PC-3 (cell line): ENCODE measurements at regions not wholly inside any gene's neighbourhood (a gene's known extent, or its start where the extent isn't known, plus 50 kb on each side); places are given as distances from the start of the nearest gene placed in this dataset.

Experiments used
- ATAC-seq: fragments of 200-7000 bp; cut with Tn5 transposase; 2 replicates; pipeline ENCODE4 v1.9.1; 2020; ENCODE audit warnings: mild to moderate bottlenecking, moderate library complexity
- BruUV-seq: library from RNA; stranded (reverse); fragments of 400-500 nt; replicated peaks from 2 replicates; lab custom pipeline; 2021; lab: Mats Ljungman, UMichigan
- CTCF ChIA-PET: fragments of 300-600 bp; sonication (Branson Sonifier 250); formaldehyde crosslinking; loops from one replicate; lab custom pipeline; 2022; ENCODE audit warnings: antibody characterized with exemption; lab: Charles Lee
- POLR2A ChIA-PET: fragments of 300-600 bp; sonication (Branson Sonifier 250); formaldehyde crosslinking; loops from one replicate; lab custom pipeline; 2022; ENCODE audit warnings: antibody characterized with exemption; ENCODE audit not compliant: unreplicated experiment; lab: Charles Lee
- DNase-seq: peaks from one replicate; pipeline ENCODE4 v3.0.0-alpha.2; 2015
- H2AFZ ChIP-seq: fragments of 300-600 bp; sonication (generic); 2 replicates; pipeline ENCODE4 v1.6.0; 2016; ENCODE audit warnings: antibody characterized with exemption, low read length
- H3F3A ChIP-seq: fragments of 300-600 bp; sonication (generic); one replicate; pipeline ENCODE4 v1.6.0; 2017; ENCODE audit warnings: antibody characterized with exemption, low read length, control low read depth, mild to moderate bottlenecking; ENCODE audit not compliant: unreplicated experiment
- H3K27ac ChIP-seq: fragments of 300-600 bp; sonication (generic); 2 replicates; pipeline ENCODE4 v1.5.1; 2016; ENCODE audit warnings: mild to moderate bottlenecking, low read length
- H3K27me3 ChIP-seq: fragments of 300-600 bp; sonication (generic); 2 replicates; pipeline ENCODE4 v1.6.1; 2016; ENCODE audit warnings: low read length, mixed read lengths
- H3K36me3 ChIP-seq: fragments of 300-600 bp; sonication (generic); 2 replicates; pipeline ENCODE4 v1.6.1; 2016; ENCODE audit warnings: low read depth, mixed run types, low read length, mixed read lengths
- H3K4me1 ChIP-seq: fragments of 300-600 bp; sonication (generic); 2 replicates; pipeline ENCODE4 v1.5.1; 2016; ENCODE audit warnings: low read length; ENCODE audit not compliant: insufficient read depth
- H3K4me2 ChIP-seq: fragments of 300-600 bp; sonication (generic); 2 replicates; pipeline ENCODE4 v1.6.0; 2016; ENCODE audit warnings: low read length
- H3K4me3 ChIP-seq: fragments of 300-600 bp; sonication (generic); 2 replicates; pipeline ENCODE4 v1.5.1; 2016; ENCODE audit warnings: mild to moderate bottlenecking, low read length, mixed read lengths
- H3K79me2 ChIP-seq: fragments of 300-600 bp; sonication (generic); 2 replicates; pipeline ENCODE4 v1.6.1; 2017; ENCODE audit warnings: low read length, mixed read lengths
- H3K9ac ChIP-seq: fragments of 300-600 bp; sonication (generic); 2 replicates; pipeline ENCODE4 v1.6.0; 2016; ENCODE audit warnings: mild to moderate bottlenecking, low read length
- H3K9me2 ChIP-seq: fragments of 300-600 bp; sonication (generic); replicated peaks from 2 replicates; pipeline ENCODE4 v1.6.1; 2016; ENCODE audit warnings: mixed run types, low read length, mixed read lengths
- H3K9me3 ChIP-seq: fragments of 300-600 bp; sonication (generic); 2 replicates; pipeline ENCODE4 v1.6.1; 2016; ENCODE audit warnings: low read length, mixed read lengths
- H4K20me1 ChIP-seq: fragments of 300-600 bp; sonication (generic); 2 replicates; pipeline ENCODE4 v1.6.1; 2016; ENCODE audit warnings: low read length, mixed read lengths
- EZH2 ChIP-seq: fragments of 300-600 bp; sonication (generic); IDR thresholded peaks from one replicate; pipeline ENCODE4 v1.6.1; 2017; ENCODE audit warnings: antibody characterized with exemption, mild to moderate bottlenecking, low read length; ENCODE audit not compliant: unreplicated experiment
- EZH2phosphoT487 ChIP-seq: fragments of 300-600 bp; sonication (generic); IDR thresholded peaks from 2 replicates; pipeline ENCODE4 v1.6.1; 2018; ENCODE audit warnings: mild to moderate bottlenecking, antibody characterized with exemption, low read length, borderline replicate concordance
- intact Hi-C: fragments of 100-400 bp; cut with micrococcal nuclease; formaldehyde crosslinking; loops from 2 replicates; pipeline ENCODE4 v1.9.0; 2023
- TF ChIP-seq, protein P1 (sequence below): fragments of 300-600 bp; sonication (generic); conservative IDR thresholded peaks from 2 replicates; pipeline ENCODE4 v1.5.1; 2017; ENCODE audit warnings: antibody characterized with exemption, low read depth, mild to moderate bottlenecking, low read length

DNA sequence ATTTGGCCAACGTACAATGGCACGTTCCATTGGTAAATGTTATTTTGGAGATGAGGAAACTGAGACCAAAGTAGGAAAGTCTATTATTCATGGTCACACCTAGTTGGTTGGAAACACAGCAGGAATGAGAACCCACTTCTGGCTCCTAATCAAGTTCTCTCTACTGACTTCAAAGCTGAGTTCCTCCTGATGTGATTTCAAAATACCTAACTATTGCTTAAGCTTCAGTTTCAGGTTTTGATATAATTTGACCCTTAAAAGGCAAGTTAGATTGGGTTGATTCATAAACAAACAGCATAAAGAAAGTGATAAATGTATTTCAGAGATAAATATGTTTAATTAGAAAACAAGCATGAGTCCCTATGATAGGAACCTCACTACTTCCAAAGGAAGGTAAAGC is 312.5 kb downstream of the PARP8 start:
- H3F3A ChIP-seq, result no peaks in the 10 kb centered on the region
- TF ChIP-seq EZH2 (no peak), EZH2phosphoT487 (no peak)
- TF ChIP-seq, protein P1, sequence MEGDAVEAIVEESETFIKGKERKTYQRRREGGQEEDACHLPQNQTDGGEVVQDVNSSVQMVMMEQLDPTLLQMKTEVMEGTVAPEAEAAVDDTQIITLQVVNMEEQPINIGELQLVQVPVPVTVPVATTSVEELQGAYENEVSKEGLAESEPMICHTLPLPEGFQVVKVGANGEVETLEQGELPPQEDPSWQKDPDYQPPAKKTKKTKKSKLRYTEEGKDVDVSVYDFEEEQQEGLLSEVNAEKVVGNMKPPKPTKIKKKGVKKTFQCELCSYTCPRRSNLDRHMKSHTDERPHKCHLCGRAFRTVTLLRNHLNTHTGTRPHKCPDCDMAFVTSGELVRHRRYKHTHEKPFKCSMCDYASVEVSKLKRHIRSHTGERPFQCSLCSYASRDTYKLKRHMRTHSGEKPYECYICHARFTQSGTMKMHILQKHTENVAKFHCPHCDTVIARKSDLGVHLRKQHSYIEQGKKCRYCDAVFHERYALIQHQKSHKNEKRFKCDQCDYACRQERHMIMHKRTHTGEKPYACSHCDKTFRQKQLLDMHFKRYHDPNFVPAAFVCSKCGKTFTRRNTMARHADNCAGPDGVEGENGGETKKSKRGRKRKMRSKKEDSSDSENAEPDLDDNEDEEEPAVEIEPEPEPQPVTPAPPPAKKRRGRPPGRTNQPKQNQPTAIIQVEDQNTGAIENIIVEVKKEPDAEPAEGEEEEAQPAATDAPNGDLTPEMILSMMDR, result no peak
- H3K9me3 ChIP-seq, result no peaks in the 10 kb centered on the region
- CTCF ChIA-PET, result no interaction called here
- no peaks in the 10 kb centered on the region for H3K36me3 ChIP-seq
- H3K4me3 ChIP-seq, result no peak overlapping the region
- no peaks in the 10 kb centered on the region for H3K9me2 ChIP-seq
- no peak for ATAC-seq
- no peak overlapping the region for H3K4me2 ChIP-seq
- H2AFZ ChIP-seq, result no peak overlapping the region
- POLR2A ChIA-PET, result no interaction called here
- intact Hi-C loops, result no loop called here
- H4K20me1 ChIP-seq, result no peaks in the 10 kb centered on the region
- no TSS peak for BruUV-seq
- H3K27me3 ChIP-seq, result no peaks in the 10 kb centered on the region
- DNase-seq, result no peak
- no peaks in the 10 kb centered on the region for H3K79me2 ChIP-seq
- H3K4me1 ChIP-seq, result no peaks in the 10 kb centered on the region
- H3K27ac ChIP-seq, result no peak overlapping the region
- H3K9ac ChIP-seq, result no peak overlapping the region

GRCh38 chr5:50984640-50985039 is 318.2 kb downstream of the PARP8 start:
- TF ChIP-seq, protein P1, result no peak
- TF ChIP-seq EZH2phosphoT487 (no peak), EZH2 (no peak)
- no peaks in the 10 kb centered on the region for H3K9me3 ChIP-seq
- no peak for ATAC-seq
- no peaks in the 10 kb centered on the region for H3K36me3 ChIP-seq
- no peak overlapping the region for H3K9ac ChIP-seq
- H3K27ac ChIP-seq, result no peak overlapping the region
- no peak for DNase-seq
- H3F3A ChIP-seq, result no peaks in the 10 kb centered on the region
- no TSS peak for BruUV-seq
- H2AFZ ChIP-seq, result no peak overlapping the region
- intact Hi-C loops, result no loop called here
- H3K4me3 ChIP-seq, result no peak overlapping the region
- H3K9me2 ChIP-seq, result no peaks in the 10 kb centered on the region
- no peaks in the 10 kb centered on the region for H3K79me2 ChIP-seq
- ChIA-PET POLR2A (no interaction called here), CTCF (no interaction called here)
- H3K4me1 ChIP-seq, result no peaks in the 10 kb centered on the region
- no peaks in the 10 kb centered on the region for H3K27me3 ChIP-seq
- H3K4me2 ChIP-seq, result no peak overlapping the region
- H4K20me1 ChIP-seq, result no peaks in the 10 kb centered on the region

DNA sequence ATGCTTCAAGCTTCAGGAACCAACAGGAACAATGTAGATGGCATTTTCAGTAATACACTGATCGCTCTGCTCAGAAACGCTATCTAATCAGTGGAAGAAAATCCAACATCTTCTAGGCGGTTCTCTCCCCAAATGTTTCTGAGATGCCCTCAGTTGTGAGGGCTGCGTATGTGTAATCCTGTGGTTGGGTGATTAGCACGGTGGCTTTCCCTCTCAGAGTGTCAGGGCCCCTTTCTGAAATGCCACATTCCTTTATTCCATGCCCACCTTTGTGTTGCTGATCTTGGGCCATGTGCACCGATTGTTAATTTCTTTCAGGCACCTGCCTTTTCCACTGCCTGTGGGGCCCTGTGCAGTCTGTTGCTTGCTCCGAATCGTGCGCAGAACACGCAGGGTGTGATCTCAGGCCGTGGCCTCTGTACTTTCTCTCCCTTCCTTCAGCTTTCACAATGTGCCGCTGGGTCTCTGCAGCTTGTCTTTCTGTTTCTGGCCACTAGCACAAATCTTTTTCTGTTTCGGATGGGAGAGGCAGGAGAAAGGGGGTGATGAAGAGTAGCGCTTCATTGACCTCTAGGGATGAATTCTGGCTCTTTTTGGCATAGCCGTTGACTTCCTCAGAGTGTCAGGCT is 324.0 kb downstream of the PARP8 start:
- H3K27me3 ChIP-seq, result no peaks in the 10 kb centered on the region
- ChIA-PET CTCF (no interaction called here), POLR2A (no interaction called here)
- H3K36me3 ChIP-seq, result no peaks in the 10 kb centered on the region
- no peak for ATAC-seq
- H3K9me3 ChIP-seq, result no peaks in the 10 kb centered on the region
- no peaks in the 10 kb centered on the region for H3F3A ChIP-seq
- H4K20me1 ChIP-seq, result no peaks in the 10 kb centered on the region
- H2AFZ ChIP-seq, result no peak overlapping the region
- no peak overlapping the region for H3K4me3 ChIP-seq
- H3K4me2 ChIP-seq, result no peak overlapping the region
- no peaks in the 10 kb centered on the region for H3K79me2 ChIP-seq
- no peak overlapping the region for H3K27ac ChIP-seq
- H3K9me2 ChIP-seq, result no peaks in the 10 kb centered on the region
- no peak overlapping the region for H3K9ac ChIP-seq
- intact Hi-C loops, result no loop called here
- H3K4me1 ChIP-seq, result no peaks in the 10 kb centered on the region
- no TSS peak for BruUV-seq
- no peak for DNase-seq
- no peak for TF ChIP-seq EZH2phosphoT487
- TF ChIP-seq EZH2, result no peak
- TF ChIP-seq, protein P1, result no peak
